Fibroblast of lung (primary cell): ENCODE measurements at regions not wholly inside any gene's neighbourhood (a gene's known extent, or its start where the extent isn't known, plus 50 kb on each side); places are given as distances from the start of the nearest gene placed in this dataset.

Experiments used
- DNase-seq, 2 donors: peaks; one replicate each; pipeline versions ENCODE4 v3.0.0 to v3.0.0-alpha.2; 2010; ENCODE audit warnings: low read depth in 2 of 2
- H2AFZ ChIP-seq: 2 replicates; pipeline ENCODE4 v1.5.1; 2012; ENCODE audit warnings: low read length, control low read depth, inconsistent platforms
- H3K27ac ChIP-seq: 2 replicates; pipeline ENCODE4 v1.5.1; 2011; ENCODE audit warnings: low read length, control low read depth; ENCODE audit not compliant: insufficient read depth
- H3K27me3 ChIP-seq: 2 replicates; pipeline ENCODE4 v1.5.1; 2011; ENCODE audit warnings: mild to moderate bottlenecking, low read length; ENCODE audit not compliant: control insufficient read depth, insufficient read depth
- H3K36me3 ChIP-seq: 2 replicates; pipeline ENCODE4 v1.5.1; 2011; ENCODE audit warnings: low read length; ENCODE audit not compliant: control insufficient read depth, insufficient read depth
- H3K4me1 ChIP-seq: 2 replicates; pipeline ENCODE4 v1.5.1; 2011; ENCODE audit warnings: low read length; ENCODE audit not compliant: control insufficient read depth, insufficient read depth; ENCODE audit errors: extremely low read depth
- H3K4me2 ChIP-seq: 2 replicates; pipeline ENCODE4 v1.5.1; 2011; ENCODE audit warnings: low read length, control low read depth; ENCODE audit not compliant: insufficient read depth; ENCODE audit errors: extremely low read depth
- H3K4me3 ChIP-seq, 4 experiments: fragments of 200-600 bp in 1 of 4; sonication (generic) in 1 of 4; replicated peaks in 1 of 4; 2 replicates each; pipeline ENCODE4 v1.5.1; 2011 to 2016; ENCODE audit warnings: low read length in 4 of 4, low read depth in 3 of 4, mild to moderate bottlenecking in 3 of 4, control low read depth in 2 of 4, inconsistent platforms in 1 of 4, mixed read lengths in 1 of 4; ENCODE audit not compliant: insufficient read depth in 1 of 4; ENCODE audit errors: control extremely low read depth in 1 of 4
- H3K79me2 ChIP-seq: 2 replicates; pipeline ENCODE4 v1.5.1; 2012; ENCODE audit warnings: mild to moderate bottlenecking, low read length, inconsistent platforms; ENCODE audit not compliant: control insufficient read depth, insufficient read depth
- H3K9ac ChIP-seq: 2 replicates; pipeline ENCODE4 v1.5.1; 2011; ENCODE audit warnings: mild to moderate bottlenecking, low read length, control low read depth; ENCODE audit not compliant: insufficient read depth
- H3K9me3 ChIP-seq: 2 replicates; pipeline ENCODE4 v1.5.1; 2012; ENCODE audit warnings: low read depth, low read length; ENCODE audit not compliant: control insufficient read depth, insufficient read depth
- H4K20me1 ChIP-seq: 2 replicates; pipeline ENCODE4 v1.5.1; 2011; ENCODE audit warnings: low read length; ENCODE audit not compliant: control insufficient read depth, insufficient read depth; ENCODE audit errors: extremely low read depth
- CTCF ChIP-seq, 2 donors: IDR thresholded peaks in 1 of 2; conservative IDR thresholded peaks in 1 of 2; 1 replicate in 1 of 2; 2 replicates in 1 of 2; pipeline ENCODE4 v1.5.1; 2011 to 2012; ENCODE audit warnings: low read length in 2 of 2, control low read depth in 1 of 2, inconsistent platforms in 1 of 2, low read depth in 1 of 2, mild to moderate bottlenecking in 1 of 2
- EZH2 ChIP-seq: IDR thresholded peaks from 2 replicates; pipeline ENCODE4 v1.5.1; 2012; ENCODE audit warnings: low read length, control low read depth, mild to moderate bottlenecking; ENCODE audit errors: missing control alignments

DNA sequence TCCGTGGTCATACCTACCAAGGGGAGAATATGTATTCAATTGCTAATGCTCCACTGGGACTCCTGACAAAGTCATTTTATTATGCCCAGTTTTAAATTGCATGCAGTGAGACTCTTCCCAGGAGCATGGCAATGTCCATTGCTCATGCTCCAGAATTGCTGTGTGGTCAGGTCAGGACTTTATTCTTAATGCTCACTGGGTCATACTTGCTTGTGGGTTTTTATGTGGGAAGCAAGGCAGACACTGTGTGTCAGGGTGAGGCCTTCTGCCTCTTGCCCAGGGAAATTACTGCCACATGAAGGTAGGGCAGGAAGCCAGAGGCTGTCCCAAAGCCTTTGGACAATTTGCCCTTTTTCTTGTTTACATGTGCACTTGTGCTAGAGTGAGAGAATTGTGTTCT, 164.6 kb upstream of the MEF2C start:
- Histone ChIP-seq H3K4me3 (no peak overlapping the region), H3K9me3 (no peaks in the 10 kb centered on the region), H3K36me3 (no peaks in the 10 kb centered on the region), H2AFZ (no peak overlapping the region), H4K20me1 (no peaks in the 10 kb centered on the region), H3K4me1 (no peaks in the 10 kb centered on the region), H3K27ac (no peak overlapping the region), H3K79me2 (no peaks in the 10 kb centered on the region), H3K27me3 (no peaks in the 10 kb centered on the region), H3K4me2 (no peak overlapping the region), H3K9ac (no peak overlapping the region)
- TF ChIP-seq CTCF (conservative IDR thresholded peaks at IDR 0.05 in 1 of 2, IDR thresholded peaks at IDR 0.05 in 1 of 2; ENCODE audit: low read depth in 1 of 2, low read length in 2 of 2), result no peak
- TF ChIP-seq EZH2, result no peak
- peak in 1 of 2 donors; percentile 76 for DNase-seq

- H2AFZ ChIP-seq, result no peak overlapping the region
- no peaks in the 10 kb centered on the region for H4K20me1 ChIP-seq
- H3K36me3 ChIP-seq, result no peaks in the 10 kb centered on the region
- no peak for TF ChIP-seq CTCF (conservative IDR thresholded peaks at IDR 0.05 in 1 of 2, IDR thresholded peaks at IDR 0.05 in 1 of 2; ENCODE audit: low read depth in 1 of 2, low read length in 2 of 2)
- no peak for TF ChIP-seq EZH2
- H3K79me2 ChIP-seq, result no peaks in the 10 kb centered on the region
- H3K4me3 ChIP-seq, result no peak overlapping the region
- no peaks in the 10 kb centered on the region for H3K9me3 ChIP-seq
- no peak overlapping the region for H3K9ac ChIP-seq
- no peaks in the 10 kb centered on the region for H3K27me3 ChIP-seq
- H3K4me1 ChIP-seq, result no peaks in the 10 kb centered on the region
- DNase-seq, result no peak
- no peak overlapping the region for H3K27ac ChIP-seq
- H3K4me2 ChIP-seq, result no peak overlapping the region
Measured at GRCh38 chr5:89045216-89045615, 162.2 kb upstream of the MEF2C start.

- no peak for DNase-seq
- TF ChIP-seq CTCF (conservative IDR thresholded peaks at IDR 0.05 in 1 of 2, IDR thresholded peaks at IDR 0.05 in 1 of 2; ENCODE audit: low read depth in 1 of 2, low read length in 2 of 2), result no peak
- TF ChIP-seq EZH2, result no peak
- Histone ChIP-seq H3K9ac (no peak overlapping the region), H3K4me3 (no peak overlapping the region), H2AFZ (no peak overlapping the region), H3K4me2 (no peak overlapping the region), H3K36me3 (no peaks in the 10 kb centered on the region), H3K4me1 (no peaks in the 10 kb centered on the region), H4K20me1 (no peaks in the 10 kb centered on the region), H3K79me2 (no peaks in the 10 kb centered on the region), H3K9me3 (no peaks in the 10 kb centered on the region), H3K27ac (no peak overlapping the region), H3K27me3 (no peaks in the 10 kb centered on the region)
Measured at GRCh38 chr5:89044674-89045200, 161.8 kb upstream of the MEF2C start.
